ENCODE measurements at regions not wholly inside any gene's neighbourhood (a gene's known extent, or its start where the extent isn't known, plus 50 kb on each side); places are given as distances from the start of the nearest gene placed in this dataset.
A peak's percentile ranks its signal among the peaks of the same experiment; 100 is the strongest.
"Not testable (repeated sequence)": the region's sequence is repeated elsewhere in the genome, so short reads cannot be mapped to it uniquely, and the experiment has no call there.

GRCh38 chr13:74770361-74770760 lies 636.2 kb upstream of the KLF12 start:
- DNase-seq, result no peak

- no peak for DNase-seq
These were observed 635.1 kb upstream of the KLF12 start for GRCh38 chr13:74769333-74769732.

GRCh38 chr13:74768521-74769085 lies 634.4 kb upstream of the KLF12 start:
- no peak for DNase-seq

- no peak for DNase-seq
These were observed 632.8 kb upstream of the KLF12 start for GRCh38 chr13:74767050-74767449.

- DNase-seq, result no peak
These were observed 631.8 kb upstream of the KLF12 start for GRCh38 chr13:74765955-74766354.

- no peak for DNase-seq
These were observed 627.9 kb upstream of the KLF12 start for GRCh38 chr13:74761801-74762757.

GRCh38 chr13:74758188-74758587 lies 624.0 kb upstream of the KLF12 start:
- no peak for DNase-seq

GRCh38 chr13:74755065-74755464 lies 620.9 kb upstream of the KLF12 start:
- no peak for DNase-seq

GRCh38 chr13:74751739-74752138 lies 617.5 kb upstream of the KLF12 start:
- DNase-seq, result peak; percentile 87

- DNase-seq, result no peak
These were observed 613.2 kb upstream of the KLF12 start for GRCh38 chr13:74747186-74747955.

- DNase-seq, result no peak
These were observed 609.8 kb upstream of the KLF12 start for GRCh38 chr13:74743992-74744391.

- DNase-seq, result no peak
These were observed 607.5 kb upstream of the KLF12 start for GRCh38 chr13:74741732-74742131.

- DNase-seq, result no peak
These were observed 598.7 kb upstream of the KLF12 start for GRCh38 chr13:74732736-74733385.

GRCh38 chr13:74731731-74732130 lies 597.5 kb upstream of the KLF12 start:
- DNase-seq, result no peak

- DNase-seq, result no peak
These were observed 596.5 kb upstream of the KLF12 start for GRCh38 chr13:74730556-74731331.

GRCh38 chr13:74726206-74726605 lies 592.0 kb upstream of the KLF12 start:
- DNase-seq, result no peak

- DNase-seq, result not testable (repeated sequence)
These were observed 584.1 kb upstream of the KLF12 start for GRCh38 chr13:74718232-74718842.

GRCh38 chr13:74715718-74716117 lies 581.5 kb upstream of the KLF12 start:
- DNase-seq, result no peak

- DNase-seq, result no peak
These were observed 575.8 kb upstream of the KLF12 start for GRCh38 chr13:74710006-74710405.

GRCh38 chr13:74709226-74709625 lies 575.0 kb upstream of the KLF12 start:
- no peak for DNase-seq

GRCh38 chr13:74708629-74709028 lies 574.4 kb upstream of the KLF12 start:
- DNase-seq, result no peak

GRCh38 chr13:74707291-74707690 lies 573.1 kb upstream of the KLF12 start:
- no peak for DNase-seq

Measured in COR-L47 (cell line).